COLO668 (cell line): ENCODE measurements at regions not wholly inside any gene's neighbourhood (a gene's known extent, or its start where the extent isn't known, plus 50 kb on each side); places are given as distances from the start of the nearest gene placed in this dataset.

Experiments used
- DNase-seq: peaks from one replicate; lab custom pipeline; 2025; ENCODE audit not compliant: unreplicated experiment; lab: John Stamatoyannopoulos, UW

DNA sequence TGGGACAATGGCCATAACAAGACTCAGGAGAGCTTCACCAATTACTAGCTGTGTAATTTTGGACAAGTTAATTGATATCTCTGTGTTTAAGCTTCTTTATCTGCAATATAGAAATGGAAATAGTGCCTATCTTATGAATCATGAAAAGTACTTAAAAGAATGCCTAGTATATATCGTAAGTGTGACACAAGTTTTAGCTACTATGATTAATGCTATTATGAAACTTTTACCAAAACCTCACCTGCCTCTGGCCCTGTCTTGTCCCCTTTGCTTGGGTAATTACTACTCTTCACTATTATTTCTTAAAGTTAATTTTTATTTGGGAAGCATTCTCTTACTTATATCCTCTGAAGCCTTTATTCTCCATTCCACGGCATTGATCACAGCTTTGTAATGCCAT lies 75.0 kb upstream of the NETO1 start:
- no peak for DNase-seq

DNA sequence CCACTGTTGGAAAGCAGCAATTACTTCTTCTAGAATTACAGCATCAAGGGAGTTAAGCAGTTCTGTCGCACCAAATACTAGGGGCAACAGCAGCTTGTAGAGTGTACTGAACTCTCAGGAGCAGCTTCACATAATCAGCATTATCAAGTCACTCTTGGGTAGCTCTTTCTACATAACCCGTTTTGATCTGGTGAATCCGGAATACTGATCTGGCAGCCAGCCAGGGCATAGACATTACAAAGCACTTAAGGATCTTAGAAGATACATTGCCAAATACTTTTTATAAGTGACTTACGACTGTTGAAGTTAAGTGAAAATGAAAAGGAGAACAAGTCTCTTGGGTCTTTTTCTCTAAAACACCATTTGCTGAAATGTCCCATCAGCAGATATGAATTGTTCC lies 73.2 kb upstream of the NETO1 start:
- DNase-seq: no peak

DNA sequence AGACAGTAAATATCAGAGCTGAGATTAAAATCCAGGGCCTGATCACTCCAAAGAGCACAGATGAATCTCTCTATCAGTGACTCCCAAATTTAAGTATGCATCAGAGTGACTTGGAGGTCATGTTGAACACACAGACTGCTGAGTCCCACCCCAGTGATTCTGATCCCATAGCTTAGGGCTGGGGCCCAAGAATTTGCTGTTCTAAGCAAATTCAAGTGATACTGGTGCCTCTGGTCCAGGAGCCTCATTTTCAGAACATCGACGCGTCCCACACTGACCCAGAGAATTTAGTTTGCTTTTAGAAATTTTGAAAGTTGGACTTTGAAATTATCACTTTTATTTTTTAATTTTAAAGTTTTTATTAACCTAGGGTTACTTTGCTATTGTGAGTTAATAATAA lies 72.7 kb upstream of the NETO1 start:
- no peak for DNase-seq

DNA sequence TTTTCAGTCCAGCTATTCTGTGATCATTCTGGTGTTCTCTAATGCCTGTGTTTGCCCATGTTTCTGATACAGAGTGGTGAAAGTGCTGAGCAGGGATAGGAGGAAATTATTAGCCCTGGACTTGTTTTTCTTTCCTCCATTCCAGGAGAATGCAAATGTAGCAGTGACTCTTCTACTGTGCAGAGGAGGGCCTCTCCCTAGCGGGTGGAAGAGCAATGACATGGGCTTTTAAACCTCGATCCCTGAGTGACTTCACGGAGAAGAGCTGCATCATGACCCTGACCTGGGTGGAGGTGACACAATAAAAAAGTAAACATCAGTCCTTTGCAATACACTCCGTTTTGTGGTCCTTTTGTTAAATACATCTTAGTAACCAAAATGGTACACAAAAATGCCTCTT lies 68.0 kb upstream of the NETO1 start:
- no peak for DNase-seq

DNA sequence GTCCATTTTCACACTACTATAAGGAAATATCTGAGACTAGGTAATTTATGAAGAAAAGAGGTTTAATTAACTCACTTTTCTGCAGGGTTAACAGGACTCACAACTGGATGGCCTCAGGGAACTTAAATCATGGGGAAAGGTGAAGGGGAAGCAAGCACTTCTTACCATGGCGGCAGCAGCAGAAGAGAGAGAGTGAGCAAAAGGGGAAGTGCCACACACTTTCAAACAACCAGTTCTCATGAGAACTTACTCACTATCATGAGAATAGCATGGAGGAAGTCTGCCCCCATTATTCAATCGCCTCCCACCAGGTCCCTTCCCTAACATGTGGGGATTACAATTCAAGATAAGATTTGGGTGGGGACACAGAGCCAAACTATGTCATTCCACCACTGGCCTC lies 55.1 kb upstream of the NETO1 start:
- DNase-seq: no peak
